ENCODE measurements at regions not wholly inside any gene's neighbourhood (a gene's known extent, or its start where the extent isn't known, plus 50 kb on each side); places are given as distances from the start of the nearest gene placed in this dataset.
"Not testable (repeated sequence)": the region's sequence is repeated elsewhere in the genome, so short reads cannot be mapped to it uniquely, and the experiment has no call there.

GRCh38 chr5:143634689-143635088 is 177.3 kb upstream of the HMHB1 start:
- no peak for DNase-seq (ENCODE audit: low spot score)

- no peak for DNase-seq (ENCODE audit: low spot score)
Observed at GRCh38 chr5:143629871-143630659, 181.9 kb upstream of the HMHB1 start.

GRCh38 chr5:143625048-143625447 is 186.9 kb upstream of the HMHB1 start:
- DNase-seq (ENCODE audit: low spot score) = not testable (repeated sequence)

GRCh38 chr5:143624465-143624864 is 187.5 kb upstream of the HMHB1 start:
- DNase-seq (ENCODE audit: low spot score) = no peak

GRCh38 chr5:143619040-143619439 is 192.9 kb upstream of the HMHB1 start:
- no peak for DNase-seq (ENCODE audit: low spot score)

GRCh38 chr5:143618141-143618540 is 193.8 kb upstream of the HMHB1 start:
- DNase-seq (ENCODE audit: low spot score) = no peak

GRCh38 chr5:143614831-143615230 is 197.1 kb upstream of the HMHB1 start:
- peak; percentile 45 for DNase-seq (ENCODE audit: low spot score)

GRCh38 chr5:143613329-143613728 is 198.6 kb upstream of the HMHB1 start:
- DNase-seq (ENCODE audit: low spot score) = no peak

- DNase-seq (ENCODE audit: low spot score) = no peak
Observed at GRCh38 chr5:143610946-143611345, 201.0 kb upstream of the HMHB1 start.

- DNase-seq (ENCODE audit: low spot score) = no peak
Observed at GRCh38 chr5:143606043-143606752, 202.7 kb upstream of the NR3C1 start.

- no peak for DNase-seq (ENCODE audit: low spot score)
Observed at GRCh38 chr5:143605403-143606005, 202.0 kb upstream of the NR3C1 start.

GRCh38 chr5:143601917-143602333 is 198.4 kb upstream of the NR3C1 start:
- no peak for DNase-seq (ENCODE audit: low spot score)

GRCh38 chr5:143601357-143601756 is 197.9 kb upstream of the NR3C1 start:
- DNase-seq (ENCODE audit: low spot score) = no peak

- no peak for DNase-seq (ENCODE audit: low spot score)
Observed at GRCh38 chr5:143600396-143601075, 197.1 kb upstream of the NR3C1 start.

GRCh38 chr5:143599474-143599873 is 196.0 kb upstream of the NR3C1 start:
- DNase-seq (ENCODE audit: low spot score) = no peak

GRCh38 chr5:143596824-143597223 is 193.3 kb upstream of the NR3C1 start:
- no peak for DNase-seq (ENCODE audit: low spot score)

GRCh38 chr5:143594902-143595818 is 191.7 kb upstream of the NR3C1 start:
- no peak for DNase-seq (ENCODE audit: low spot score)

GRCh38 chr5:143593723-143594122 is 190.2 kb upstream of the NR3C1 start:
- DNase-seq (ENCODE audit: low spot score) = no peak

GRCh38 chr5:143592648-143593047 is 189.2 kb upstream of the NR3C1 start:
- no peak for DNase-seq (ENCODE audit: low spot score)

- no peak for DNase-seq (ENCODE audit: low spot score)
Observed at GRCh38 chr5:143588933-143589662, 185.6 kb upstream of the NR3C1 start.

- not testable (repeated sequence) for DNase-seq (ENCODE audit: low spot score)
Observed at GRCh38 chr5:143588121-143588520, 184.6 kb upstream of the NR3C1 start.

Measured in ecto neural progenitor cell (in vitro differentiated cells).